Keratinocyte (primary cell): ENCODE measurements at regions not wholly inside any gene's neighbourhood (a gene's known extent, or its start where the extent isn't known, plus 50 kb on each side); places are given as distances from the start of the nearest gene placed in this dataset.

ENCODE experiments used
- DNase-seq: peaks from one replicate; pipeline ENCODE4 v3.0.0-alpha.2; 2011; ENCODE audit warnings: low read depth, missing footprints, low spot score
- FAIRE-seq: peaks from 2 replicates; lab custom pipeline; 2011; peaks lifted over from hg19 to GRCh38; lab: Jason Lieb, UNC
- H2AFZ ChIP-seq: 2 replicates; pipeline ENCODE4 v1.6.0; 2012; ENCODE audit warnings: low read length, control low read depth, inconsistent platforms; ENCODE audit not compliant: control insufficient read depth
- H3K27ac ChIP-seq: 2 replicates; pipeline ENCODE4 v1.5.1; 2011; ENCODE audit warnings: low read length; ENCODE audit not compliant: control insufficient read depth, insufficient read depth
- H3K27me3 ChIP-seq: 3 replicates; pipeline ENCODE4 v1.6.0; 2011; ENCODE audit warnings: low read length; ENCODE audit not compliant: control insufficient read depth, insufficient read depth; ENCODE audit errors: extremely low read depth
- H3K36me3 ChIP-seq, 2 experiments: 2 replicates in 1 of 2; 3 replicates in 1 of 2; pipeline ENCODE4 v1.5.1; 2011; ENCODE audit warnings: low read length in 2 of 2, mild to moderate bottlenecking in 1 of 2; ENCODE audit not compliant: control insufficient read depth in 2 of 2, insufficient read depth in 2 of 2; ENCODE audit errors: extremely low read depth in 1 of 2
- H3K4me1 ChIP-seq: 3 replicates; pipeline ENCODE4 v1.5.1; 2011; ENCODE audit warnings: low read length; ENCODE audit not compliant: control insufficient read depth, insufficient read depth; ENCODE audit errors: extremely low read depth
- H3K4me2 ChIP-seq: 3 replicates; pipeline ENCODE4 v1.6.0; 2011; ENCODE audit warnings: low read depth, low read length; ENCODE audit not compliant: control insufficient read depth, insufficient read depth; ENCODE audit errors: extremely low read depth
- H3K4me3 ChIP-seq, 3 experiments: fragments of 200-600 bp in 1 of 3; sonication (generic) in 1 of 3; 2 replicates in 2 of 3; 3 replicates in 1 of 3; pipeline ENCODE4 v1.5.1; 2011 to 2016; ENCODE audit warnings: low read length in 3 of 3, mild to moderate bottlenecking in 3 of 3, control low read depth in 2 of 3, inconsistent platforms in 1 of 3, low read depth in 1 of 3, mixed read lengths in 1 of 3, mixed run types in 1 of 3, moderate library complexity in 1 of 3; ENCODE audit not compliant: control insufficient read depth in 2 of 3, insufficient read depth in 2 of 3; ENCODE audit errors: extremely low read depth in 1 of 3
- H3K79me2 ChIP-seq: 2 replicates; pipeline ENCODE4 v1.6.0; 2012; ENCODE audit warnings: low read length; ENCODE audit not compliant: control insufficient read depth, insufficient read depth
- H3K9ac ChIP-seq: 3 replicates; pipeline ENCODE4 v1.6.0; 2011; ENCODE audit warnings: low read length; ENCODE audit not compliant: control insufficient read depth, insufficient read depth; ENCODE audit errors: extremely low read depth
- H3K9me1 ChIP-seq: 3 replicates; pipeline ENCODE4 v1.6.0; 2011; ENCODE audit warnings: low read length; ENCODE audit not compliant: control insufficient read depth, insufficient read depth; ENCODE audit errors: extremely low read depth
- H3K9me3 ChIP-seq: 2 replicates; pipeline ENCODE4 v1.5.1; 2012; ENCODE audit warnings: low read depth, low read length; ENCODE audit not compliant: control insufficient read depth
- H4K20me1 ChIP-seq: 3 replicates; pipeline ENCODE4 v1.6.0; 2011; ENCODE audit warnings: low read length; ENCODE audit not compliant: control insufficient read depth, insufficient read depth; ENCODE audit errors: extremely low read depth
- CTCF ChIP-seq, 3 experiments: IDR thresholded peaks in 1 of 3; conservative IDR thresholded peaks in 1 of 3; optimal IDR thresholded peaks in 1 of 3; 2 replicates in 2 of 3; 3 replicates in 1 of 3; pipeline versions ENCODE3 to v1.5.1; 2011; ENCODE audit warnings: low read length in 3 of 3, mild to moderate bottlenecking in 3 of 3, moderate library complexity in 2 of 3, control low read depth in 1 of 3, inconsistent platforms in 1 of 3; ENCODE audit not compliant: insufficient read depth in 2 of 3; ENCODE audit errors: extremely low read depth in 1 of 3
- EZH2 ChIP-seq: IDR thresholded peaks from one replicate; pipeline ENCODE4 v1.6.1; 2012; ENCODE audit warnings: inconsistent platforms, mild to moderate bottlenecking, low read length, moderate library complexity
- dilution Hi-C: fragments of 300-500 bp; cut with MboI; formaldehyde crosslinking; loops from one replicate; pipeline ENCODE4 v1.7.0; 2020; ENCODE audit warnings: low sequenced_read_pairs; ENCODE audit not compliant: extremely low pct_ligation_motif_present

GRCh38 chr22:47369431-47370015 is 607.1 kb downstream of the TBC1D22A start:
- Histone ChIP-seq H3K27me3 (no peaks in the 10 kb centered on the region), H4K20me1 (no peaks in the 10 kb centered on the region), H3K9ac (no peak overlapping the region), H3K27ac (no peak overlapping the region), H2AFZ (no peak overlapping the region), H3K4me3 (no peak overlapping the region), H3K36me3 (no peaks in the 10 kb centered on the region), H3K79me2 (no peaks in the 10 kb centered on the region), H3K4me2 (no peak overlapping the region), H3K9me1 (no peaks in the 10 kb centered on the region), H3K4me1 (no peaks in the 10 kb centered on the region), H3K9me3 (peaks cover 4% of the 10 kb centered on the region)
- no peak for TF ChIP-seq CTCF (optimal IDR thresholded peaks at IDR 0.05 in 1 of 3, IDR thresholded peaks at IDR 0.05 in 1 of 3, conservative IDR thresholded peaks at IDR 0.05 in 1 of 3; ENCODE audit: extremely low read depth in 1 of 3, insufficient read depth in 2 of 3, low read length in 3 of 3)
- TF ChIP-seq EZH2, result no peak
- FAIRE-seq (no peak), DNase-seq (no peak)
- dilution Hi-C loops, result no loop called here

GRCh38 chr22:47369020-47369419 is 606.6 kb downstream of the TBC1D22A start:
- no peak for DNase-seq
- FAIRE-seq, result no peak
- TF ChIP-seq EZH2 (no peak), CTCF (optimal IDR thresholded peaks at IDR 0.05 in 1 of 3, IDR thresholded peaks at IDR 0.05 in 1 of 3, conservative IDR thresholded peaks at IDR 0.05 in 1 of 3; ENCODE audit: extremely low read depth in 1 of 3, insufficient read depth in 2 of 3, low read length in 3 of 3) (no peak)
- H3K27me3 ChIP-seq, result no peaks in the 10 kb centered on the region
- no peaks in the 10 kb centered on the region for H4K20me1 ChIP-seq
- no peaks in the 10 kb centered on the region for H3K36me3 ChIP-seq
- H3K4me3 ChIP-seq, result no peak overlapping the region
- H3K9ac ChIP-seq, result no peak overlapping the region
- H3K27ac ChIP-seq, result no peak overlapping the region
- no peak overlapping the region for H3K4me2 ChIP-seq
- H3K79me2 ChIP-seq, result no peaks in the 10 kb centered on the region
- H3K4me1 ChIP-seq, result no peaks in the 10 kb centered on the region
- H3K9me3 ChIP-seq, result peaks cover 5% of the 10 kb centered on the region
- no peaks in the 10 kb centered on the region for H3K9me1 ChIP-seq
- no peak overlapping the region for H2AFZ ChIP-seq
- dilution Hi-C loops, result no loop called here
